Motor neuron (in vitro differentiated cells): ENCODE measurements at regions not wholly inside any gene's neighbourhood (a gene's known extent, or its start where the extent isn't known, plus 50 kb on each side); places are given as distances from the start of the nearest gene placed in this dataset.
"Not testable (repeated sequence)": the region's sequence is repeated elsewhere in the genome, so short reads cannot be mapped to it uniquely, and the experiment has no call there.

Experiments
- ATAC-seq, 8 experiments: fragments of 200-7000 bp; cut with Tn5 transposase; replicated peaks in 6 of 8; 2 replicates each; pipeline ENCODE4 v1.8.0; 2021; ENCODE audit warnings: mild to moderate bottlenecking in 8 of 8, moderate library complexity in 8 of 8
- H3K27ac ChIP-seq, 2 donors: fragments of 250-450 bp; sonication (Bioruptor Pico); 2 replicates each; pipeline ENCODE4 v1.9.0; 2021; ENCODE audit warnings: antibody characterized with exemption in 2 of 2, mild to moderate bottlenecking in 2 of 2, moderate library complexity in 1 of 2
- H3K4me1 ChIP-seq, 2 donors: fragments of 250-450 bp; sonication (Bioruptor Pico); replicated peaks in 1 of 2; 2 replicates each; pipeline ENCODE4 v1.6.1; 2021; ENCODE audit warnings: antibody characterized with exemption in 2 of 2, mild to moderate bottlenecking in 2 of 2, moderate library complexity in 1 of 2
- H3K4me3 ChIP-seq, 5 donors: fragments of 250-450 bp; sonication (Bioruptor Pico); 2 replicates each; pipeline ENCODE4 v1.9.0; 2021; ENCODE audit warnings: antibody characterized with exemption in 5 of 5, mild to moderate bottlenecking in 5 of 5, moderate library complexity in 4 of 5
- WGBS, 10 experiments: fragments of 450-650 bp; shearing (Covaris generic); methylation state at CpG; one replicate each; pipeline ENCODE4 v1.0.0; 2022; 5-methylcytosine and 5-hydroxymethylcytosine counted together
- in situ Hi-C, 9 experiments: fragments of 400-800 bp; cut with MboI; loops; one replicate each; pipeline ENCODE4 v1.15.0; 2021; ENCODE audit warnings: low sequenced_read_pairs in 9 of 9, low pct_unique_long_range_greater_than_20kb in 2 of 9; ENCODE audit not compliant: unreplicated experiment in 9 of 9

DNA sequence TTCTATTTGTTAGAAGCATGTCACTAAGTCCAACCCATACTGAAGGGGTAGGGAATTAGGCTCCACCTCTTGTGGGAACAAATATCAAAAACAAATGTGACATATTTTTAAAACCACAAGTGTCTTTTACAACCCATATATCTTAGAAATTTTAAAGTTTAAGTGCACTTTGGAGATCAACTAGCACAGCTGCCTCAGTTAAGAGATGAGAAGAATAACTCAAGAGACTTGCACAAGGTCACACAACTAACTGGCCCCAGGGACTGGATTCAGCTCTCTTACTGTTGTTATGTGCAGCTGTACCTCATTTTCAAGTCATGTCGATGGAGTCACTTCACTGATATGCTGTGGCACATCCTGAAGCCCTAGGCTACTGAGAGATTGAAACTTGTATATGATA lies 102.9 kb upstream of the BMP2 start:
- in situ Hi-C loops: no loop called here
- H3K4me3 ChIP-seq: no peak overlapping the region
- no peak overlapping the region for H3K27ac ChIP-seq
- ATAC-seq: no peak
- 0 to 100% (median 45%) methylated on average over 1 of the region's 1 CpG; no CpG with 5 or more reads in 4 of the 10 experiments for WGBS, 10 experiments
- H3K4me1 ChIP-seq: peaks cover 0 to 11% of the 10 kb centered on the region in 2 donors

DNA sequence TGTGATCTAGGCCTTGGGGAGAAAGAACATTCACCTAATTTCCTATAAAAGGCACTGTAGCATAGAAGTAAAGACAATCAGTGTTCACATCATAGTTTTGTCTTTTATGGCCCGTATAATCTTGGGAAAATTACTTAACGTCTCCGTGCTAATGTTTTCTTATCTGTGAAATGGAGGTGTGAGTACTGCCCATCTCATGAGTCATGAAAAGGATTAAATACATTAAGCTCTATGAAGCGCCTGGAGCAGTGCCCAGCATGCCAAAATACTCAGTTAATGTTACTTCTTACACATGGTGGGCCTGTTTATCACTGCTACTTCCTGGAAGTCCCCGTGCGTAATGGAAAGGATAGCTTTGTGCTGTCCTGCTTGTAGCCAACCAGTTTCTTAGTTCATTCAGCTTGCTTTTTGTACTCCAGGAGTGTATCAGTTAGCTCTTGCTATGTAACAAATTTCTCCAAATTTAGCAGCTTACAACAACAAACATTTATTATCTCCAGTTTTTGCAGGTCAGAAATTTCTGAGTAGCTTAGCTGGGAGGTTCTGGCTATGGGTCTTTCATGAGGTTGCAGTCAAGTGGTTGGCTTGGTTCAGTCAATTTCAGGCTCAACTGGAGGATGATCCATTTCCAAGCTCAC lies 103.6 kb upstream of the BMP2 start:
- H3K4me1 ChIP-seq: peaks cover 0 to 11% of the 10 kb centered on the region in 2 donors
- in situ Hi-C loops: no loop called here
- 54 to 100% (median 85%) methylated on average over 1 to 5 of the region's 6 CpGs for WGBS, 10 experiments
- ATAC-seq: no peak
- H3K27ac ChIP-seq: no peak overlapping the region
- H3K4me3 ChIP-seq: no peak overlapping the region

DNA sequence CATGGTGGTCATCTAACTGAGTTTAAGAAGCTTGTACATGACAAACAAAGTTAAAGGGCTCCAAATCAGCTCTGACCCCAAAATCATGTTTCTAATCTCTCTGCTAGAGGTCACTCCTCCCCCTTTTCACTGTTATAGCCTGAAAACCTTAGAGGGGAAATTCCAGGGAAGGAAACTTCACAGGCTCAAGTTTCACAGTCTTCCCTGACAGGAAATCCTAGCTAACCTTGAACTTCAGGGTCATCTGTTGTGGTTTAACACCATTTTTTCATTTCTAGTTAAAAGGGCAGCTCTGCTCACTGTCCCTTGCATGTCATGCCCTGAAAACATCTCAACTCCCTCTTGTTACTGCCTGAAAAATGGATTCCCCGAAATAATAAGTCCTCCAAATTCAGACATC lies 104.4 kb upstream of the BMP2 start:
- ATAC-seq: no peak
- WGBS, 10 experiments: 0 to 88% (median 29%) methylated on average over 1 of the region's 1 CpG; no CpG with 5 or more reads in 5 of the 10 experiments

DNA sequence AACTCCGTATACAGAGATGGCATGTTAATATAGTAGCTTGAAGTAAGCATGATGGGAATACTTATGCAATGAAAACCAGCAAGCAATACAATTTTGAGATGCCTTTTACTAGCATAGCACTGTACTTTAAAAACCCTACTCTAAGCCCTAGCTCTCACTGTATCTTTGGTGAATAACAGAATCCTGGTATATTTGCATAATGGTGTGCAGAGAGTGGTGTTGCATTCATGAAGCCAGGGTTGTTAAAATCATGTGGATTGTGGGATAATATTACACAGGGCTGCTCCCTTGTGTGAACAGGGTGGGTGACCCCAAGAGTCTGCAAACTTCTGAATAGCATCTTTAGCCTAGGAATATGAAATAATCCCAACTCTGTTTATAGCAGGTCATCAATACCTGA lies 105.2 kb upstream of the BMP2 start:
- WGBS, 10 experiments: 29 to 100% (median 83%) methylated on average over 1 of the region's 1 CpG; no CpG with 5 or more reads in 3 of the 10 experiments
- ATAC-seq: peak in 2 of 8 experiments; percentile 71 to 81
- Histone ChIP-seq H3K4me3 (no peak overlapping the region), H3K4me1 (peaks cover 0 to 11% of the 10 kb centered on the region in 2 donors), H3K27ac (no peak overlapping the region)
- in situ Hi-C loops: no loop called here

More for the DNA sequence above, 104.4 kb upstream of the BMP2 start:
- Histone ChIP-seq H3K4me1 (peaks cover 0 to 11% of the 10 kb centered on the region in 2 donors), H3K4me3 (no peak overlapping the region), H3K27ac (no peak overlapping the region)
- in situ Hi-C loops: no loop called here

DNA sequence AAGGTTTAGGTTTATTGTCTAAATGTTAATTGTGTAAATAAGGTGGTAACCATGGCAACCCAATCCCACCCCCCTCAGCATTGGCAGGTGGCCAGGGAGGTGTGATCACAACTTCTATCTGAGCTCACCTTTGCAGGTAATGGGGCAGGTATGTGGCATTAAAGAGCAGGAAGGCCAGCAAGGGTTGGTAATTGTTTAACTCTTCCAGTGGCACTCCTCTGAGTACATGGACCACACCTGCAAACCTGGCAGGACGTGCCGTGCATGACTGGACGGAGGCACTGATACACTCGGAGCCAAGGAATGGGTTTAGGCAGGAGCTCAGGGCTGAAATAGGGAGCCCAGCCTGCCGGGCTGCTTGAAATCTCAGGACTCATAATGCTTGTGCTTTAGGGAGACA lies 107.0 kb upstream of the BMP2 start:
- in situ Hi-C loops: no loop called here
- Histone ChIP-seq H3K27ac (no peak overlapping the region), H3K4me1 (peaks cover 0 to 1% of the 10 kb centered on the region in 2 donors), H3K4me3 (no peak overlapping the region)
- ATAC-seq: no peak
- WGBS, 10 experiments: 85 to 100% (median 100%) methylated on average over 1 to 5 of the region's 5 CpGs; no CpG with 5 or more reads in 6 of the 10 experiments

DNA sequence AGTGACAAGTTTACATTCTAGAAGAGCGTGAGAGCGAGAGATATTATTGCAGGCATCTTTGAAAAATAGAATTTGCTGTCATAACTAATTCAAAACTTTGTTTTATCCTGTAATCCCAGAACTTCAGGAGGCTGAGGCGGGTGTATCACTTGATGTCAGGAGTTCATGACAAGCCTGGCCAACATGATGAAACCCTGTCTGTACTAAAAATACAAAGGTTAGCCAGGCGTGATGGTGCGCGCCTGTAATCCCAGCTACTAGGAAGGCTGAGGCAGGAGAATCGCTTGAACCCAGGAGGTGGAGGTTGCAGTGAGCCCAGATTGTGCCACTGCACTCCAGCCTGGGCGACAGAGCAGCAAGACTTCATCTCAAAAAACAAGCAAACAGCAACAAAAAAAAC lies 108.6 kb upstream of the BMP2 start:
- in situ Hi-C loops, ATAC-seq, H3K4me1 ChIP-seq, H3K27ac ChIP-seq, H3K4me3 ChIP-seq: not testable (repeated sequence)
- WGBS, 10 experiments: 25 to 93% (median 85%) methylated on average over 2 to 8 of the region's 8 CpGs; no CpG with 5 or more reads in 2 of the 10 experiments

DNA sequence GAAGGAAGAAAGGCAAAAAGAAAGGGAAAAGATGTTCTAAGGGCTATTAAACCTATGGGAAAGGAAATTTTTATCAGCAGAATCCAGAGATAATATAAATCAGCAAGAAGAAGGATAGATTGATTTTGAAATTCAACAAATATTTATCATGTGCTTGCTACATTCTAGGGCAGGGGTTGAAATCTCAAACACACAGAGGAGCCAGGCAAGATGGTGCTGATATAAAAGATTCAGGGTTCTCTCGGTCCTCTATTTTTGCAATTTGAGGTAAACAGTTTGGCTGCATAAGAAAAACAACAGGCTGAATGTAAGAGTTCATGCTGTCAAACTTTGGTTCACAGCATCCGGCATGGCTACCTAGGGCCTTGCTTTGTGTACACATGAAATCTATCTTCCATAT lies 109.6 kb upstream of the BMP2 start:
- ATAC-seq: no peak
- H3K4me3 ChIP-seq: no peak overlapping the region
- in situ Hi-C loops: no loop called here

DNA sequence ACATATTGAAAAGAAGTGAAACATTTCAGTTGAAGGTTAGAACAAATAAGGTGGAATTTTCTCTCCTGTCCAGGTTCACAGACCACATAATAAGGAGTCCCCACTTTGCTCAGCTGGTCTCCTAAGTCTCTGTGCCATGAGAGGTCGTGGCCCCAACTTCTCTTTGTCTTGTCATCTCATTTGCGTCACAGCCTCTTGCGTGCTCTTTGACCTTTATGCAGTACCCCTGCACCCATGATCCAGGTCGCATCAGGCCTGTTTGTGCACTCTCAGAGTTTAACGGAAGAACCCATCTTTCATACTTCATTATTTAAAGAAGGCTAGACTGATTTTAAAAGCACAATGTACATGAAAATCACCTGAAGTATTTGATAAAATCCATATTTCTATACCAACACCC lies 110.4 kb upstream of the BMP2 start:
- ATAC-seq: no peak
- Histone ChIP-seq H3K27ac (no peak overlapping the region), H3K4me1 (no peaks in the 10 kb centered on the region), H3K4me3 (no peak overlapping the region)
- in situ Hi-C loops: no loop called here
- WGBS, 10 experiments: 49 to 100% (median 63%) methylated on average over 1 to 5 of the region's 5 CpGs; no CpG with 5 or more reads in 1 of the 10 experiments

More for the DNA sequence above, 109.6 kb upstream of the BMP2 start:
- H3K4me1 ChIP-seq: no peaks in the 10 kb centered on the region
- no peak overlapping the region for H3K27ac ChIP-seq
- 62 to 100% (median 89%) methylated on average over 1 to 2 of the region's 2 CpGs for WGBS, 10 experiments

DNA sequence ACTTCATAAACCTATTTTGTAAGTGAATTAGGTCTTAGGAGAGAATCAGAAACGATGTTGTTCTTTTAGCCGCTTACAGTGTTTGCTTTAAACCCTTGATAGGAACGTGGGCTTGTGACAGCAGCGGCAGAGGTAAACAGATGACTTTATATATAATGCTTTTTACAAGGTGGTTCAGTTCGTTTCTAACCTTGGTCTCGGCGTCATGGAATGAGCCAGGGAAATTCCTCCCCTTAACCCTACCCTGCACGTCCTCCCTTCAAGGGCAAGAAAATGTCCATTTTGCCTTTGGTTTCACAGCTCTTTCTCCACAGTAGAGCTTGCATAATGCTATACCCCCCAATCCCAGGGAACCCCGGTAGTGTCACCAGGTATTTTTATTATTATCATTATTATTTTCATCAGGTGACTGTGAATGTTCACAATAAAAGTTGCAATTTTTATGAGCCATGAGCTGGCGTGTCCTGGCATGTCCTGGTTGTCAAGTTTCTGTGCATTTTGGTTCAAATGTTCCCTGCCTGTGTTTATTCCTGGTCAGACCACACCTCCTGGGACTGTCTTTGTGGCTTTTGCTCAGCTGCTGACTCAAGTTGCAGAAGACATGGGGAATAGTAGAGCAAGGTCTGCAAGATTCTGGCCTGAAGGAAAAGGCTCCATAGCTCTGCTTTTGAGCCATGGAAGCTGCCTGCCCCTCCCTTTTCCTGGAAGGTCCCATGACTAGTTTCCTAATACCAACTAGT lies 112.8 kb upstream of the BMP2 start:
- Histone ChIP-seq H3K4me3 (no peak overlapping the region), H3K27ac (no peak overlapping the region), H3K4me1 (no peaks in the 10 kb centered on the region)
- 17 to 84% (median 74%) methylated on average over 3 to 10 of the region's 10 CpGs for WGBS, 10 experiments
- peak in 2 of 8 experiments; percentile 90 to 91 for ATAC-seq
- in situ Hi-C loops: no loop called here

DNA sequence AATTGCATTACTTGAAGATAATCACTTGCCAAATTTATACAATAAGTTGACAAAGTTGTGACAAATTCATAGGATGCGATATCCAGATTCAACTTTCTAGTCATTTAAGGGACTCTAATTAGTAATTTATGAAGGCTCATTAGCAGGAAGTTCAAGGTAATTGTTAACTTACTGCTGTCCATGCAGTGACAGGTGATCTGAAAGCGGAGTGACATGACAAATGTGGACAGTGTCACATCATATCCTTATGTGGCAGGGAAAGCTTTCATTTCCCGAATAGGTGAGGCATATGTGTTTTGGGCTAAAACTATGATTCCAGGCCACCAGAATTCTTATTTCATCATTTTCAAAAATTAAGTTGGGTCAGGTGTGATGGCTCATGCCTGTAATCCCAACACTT lies 115.9 kb upstream of the BMP2 start:
- in situ Hi-C loops: no loop called here
- no peak for ATAC-seq
- WGBS, 10 experiments: 73 to 100% (median 80%) methylated on average over 2 to 3 of the region's 3 CpGs; no CpG with 5 or more reads in 3 of the 10 experiments
- H3K4me3 ChIP-seq: no peak overlapping the region
- H3K27ac ChIP-seq: no peak overlapping the region
- H3K4me1 ChIP-seq: no peaks in the 10 kb centered on the region

DNA sequence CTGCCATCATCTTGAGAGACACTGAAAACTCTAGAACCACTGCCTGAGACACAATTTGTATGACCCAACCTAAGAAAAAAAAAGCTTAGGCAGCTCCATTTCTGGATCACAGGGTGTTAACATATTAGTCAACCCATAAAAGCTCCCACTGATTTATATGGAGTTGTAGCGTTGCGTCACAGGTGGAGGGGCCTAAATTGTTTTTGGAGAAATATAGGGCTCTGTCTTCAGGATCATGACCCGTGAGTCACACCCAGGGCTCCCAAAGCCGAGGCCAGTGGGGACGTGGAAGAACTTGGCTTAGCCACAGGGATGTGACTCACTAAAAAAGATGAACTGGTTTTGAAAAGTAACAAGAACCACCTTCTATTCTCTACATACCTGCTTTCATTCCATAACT lies 116.5 kb upstream of the BMP2 start:
- WGBS, 10 experiments: 0 to 88% (median 54%) methylated on average over 3 to 5 of the region's 5 CpGs; no CpG with 5 or more reads in 4 of the 10 experiments
- in situ Hi-C loops: no loop called here
- Histone ChIP-seq H3K4me1 (no peaks in the 10 kb centered on the region), H3K4me3 (no peak overlapping the region), H3K27ac (no peak overlapping the region)
- peak in 2 of 8 experiments; percentile 39 to 57 for ATAC-seq

DNA sequence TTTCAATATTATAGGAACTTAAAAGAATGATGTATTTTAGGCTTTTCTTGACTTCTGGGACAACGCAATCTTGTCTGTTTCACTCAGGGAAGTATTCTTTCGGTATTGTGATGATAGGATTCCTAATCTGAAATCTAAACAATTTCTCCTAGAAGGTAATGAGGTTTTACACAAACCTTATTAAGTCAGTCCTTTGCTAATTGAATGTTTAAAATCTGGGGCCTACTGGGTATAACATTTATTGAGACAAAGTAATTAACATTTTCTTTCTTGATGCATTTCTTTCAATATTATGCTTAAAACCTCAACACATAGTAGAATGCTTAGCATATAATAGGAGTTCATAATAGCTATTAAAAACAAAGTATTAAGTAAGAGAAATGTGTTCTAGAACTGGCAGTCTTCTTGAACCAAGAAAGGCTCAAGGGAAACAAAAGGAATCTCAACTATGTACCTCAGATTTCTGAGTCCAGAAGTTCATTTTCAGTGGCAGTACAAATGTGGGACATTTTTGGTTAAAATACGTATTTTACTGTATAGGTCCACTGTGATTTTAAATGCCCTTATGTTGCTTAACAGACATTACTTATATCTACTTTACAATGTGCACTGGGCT lies 121.4 kb upstream of the BMP2 start:
- in situ Hi-C loops: no loop called here
- ATAC-seq: no peak
- Histone ChIP-seq H3K27ac (no peak overlapping the region), H3K4me3 (no peak overlapping the region), H3K4me1 (peaks cover 0 to 6% of the 10 kb centered on the region in 2 donors)
- 35 to 100% (median 89%) methylated on average over 1 to 3 of the region's 3 CpGs for WGBS, 10 experiments

DNA sequence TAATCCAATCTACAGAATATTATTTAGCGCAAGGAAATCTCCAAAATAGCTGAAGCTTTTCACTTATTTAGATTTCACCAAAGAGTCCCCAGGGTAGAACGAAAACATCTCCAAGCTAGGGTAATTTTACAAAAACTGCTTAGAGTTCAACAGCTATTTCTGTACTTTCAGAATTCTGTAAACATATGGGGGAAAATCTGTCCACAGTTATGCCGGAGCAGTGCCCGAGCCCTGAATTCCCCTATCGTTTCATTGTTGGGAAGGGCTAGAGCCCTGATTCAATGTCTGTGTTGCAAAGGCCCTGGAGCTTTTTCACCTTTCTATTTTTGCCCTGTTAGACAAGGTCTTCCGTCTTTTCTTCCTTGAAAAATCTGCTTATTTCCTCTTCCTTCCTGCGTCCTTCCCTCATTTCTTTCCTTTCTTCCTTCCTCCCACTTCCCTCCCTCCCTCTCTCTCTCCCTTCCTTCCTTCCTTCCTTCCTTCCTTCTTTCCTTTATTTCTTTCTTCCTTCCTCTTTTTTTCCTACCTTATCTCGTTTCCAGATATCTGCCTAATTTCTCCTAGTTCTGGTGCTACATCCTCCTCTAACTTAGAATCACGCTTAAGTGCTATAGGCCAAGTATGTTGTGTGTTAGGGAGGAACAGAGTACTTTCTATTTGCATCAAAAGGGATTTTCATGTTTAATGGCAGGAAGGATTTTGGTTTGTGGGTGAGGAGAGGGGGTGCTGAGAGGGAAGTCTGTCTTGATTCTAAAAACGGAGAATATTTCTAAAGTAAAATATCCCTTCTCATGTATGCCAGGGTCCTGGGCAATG lies 122.5 kb upstream of the BMP2 start:
- WGBS, 10 experiments: 37 to 86% (median 72%) methylated on average over 5 to 10 of the region's 10 CpGs
- in situ Hi-C loops: no loop called here
- ATAC-seq: no peak
- Histone ChIP-seq H3K4me3 (no peak overlapping the region), H3K27ac (no peak overlapping the region), H3K4me1 (peaks cover 0 to 6% of the 10 kb centered on the region in 2 donors)
